Chondrocyte (in vitro differentiated cells): ENCODE measurements at regions not wholly inside any gene's neighbourhood (a gene's known extent, or its start where the extent isn't known, plus 50 kb on each side); places are given as distances from the start of the nearest gene placed in this dataset.

Experiments
- DNase-seq: peaks from one replicate; pipeline ENCODE4 v3.0.0; 2021; ENCODE audit warnings: mixed read lengths, low spot score
- H3K27ac Mint-ChIP-seq: one replicate; pipeline ENCODE4 v1.8.0; 2021; ENCODE audit warnings: mild to moderate bottlenecking, moderate library complexity, mixed read lengths; ENCODE audit not compliant: unreplicated experiment
- H3K27me3 Mint-ChIP-seq: 2 replicates; pipeline ENCODE4 v1.8.0; 2021; ENCODE audit warnings: low read depth, mixed read lengths
- H3K36me3 Mint-ChIP-seq: 2 replicates; pipeline ENCODE4 v1.8.0; 2021; ENCODE audit warnings: low read depth, mixed read lengths
- H3K4me1 Mint-ChIP-seq: 2 replicates; pipeline ENCODE4 v1.8.0; 2021; ENCODE audit warnings: low read depth, mild to moderate bottlenecking, mixed read lengths
- H3K4me3 Mint-ChIP-seq: one replicate; pipeline ENCODE4 v1.8.0; 2021; ENCODE audit warnings: mild to moderate bottlenecking, moderate library complexity, mixed read lengths; ENCODE audit not compliant: unreplicated experiment
- H3K9me3 Mint-ChIP-seq: 2 replicates; pipeline ENCODE4 v1.8.0; 2021; ENCODE audit warnings: low read depth, mixed read lengths
- TF ChIP-seq, protein P1 (sequence below): fragments of 200-600 bp; sonication (generic); IDR thresholded peaks from 2 replicates; pipeline ENCODE4 v1.5.0; 2021; ENCODE audit warnings: antibody characterized with exemption, mild to moderate bottlenecking, moderate library complexity

DNA sequence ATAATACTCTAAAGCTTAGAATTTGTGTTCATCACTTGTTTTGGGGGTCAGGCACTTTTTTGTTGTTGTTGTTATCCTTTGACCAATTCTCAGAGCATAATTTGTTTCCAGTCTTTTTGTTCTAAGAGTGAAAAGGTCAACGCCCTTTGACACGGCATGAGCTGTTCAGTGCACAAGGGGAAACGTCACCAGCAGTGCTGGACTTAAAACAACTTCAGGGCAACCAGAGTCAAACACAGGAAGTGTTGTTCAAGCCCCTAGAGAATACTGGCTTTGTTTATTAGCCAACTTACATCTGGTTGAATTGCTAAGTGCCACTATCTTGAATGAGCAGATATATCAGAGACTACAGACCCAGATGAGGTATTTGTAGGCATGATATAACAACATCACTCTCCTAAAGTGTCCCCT, 368.9 kb downstream of the TMEM161B start:
- Mint-ChIP-seq H3K9me3 (no peaks in the 10 kb centered on the region), H3K27me3 (peaks cover 1% of the 10 kb centered on the region), H3K4me1 (peaks cover 20% of the 10 kb centered on the region), H3K4me3 (no peak overlapping the region), H3K27ac (no peak overlapping the region), H3K36me3 (no peaks in the 10 kb centered on the region)
- DNase-seq, result no peak
- TF ChIP-seq, protein P1, sequence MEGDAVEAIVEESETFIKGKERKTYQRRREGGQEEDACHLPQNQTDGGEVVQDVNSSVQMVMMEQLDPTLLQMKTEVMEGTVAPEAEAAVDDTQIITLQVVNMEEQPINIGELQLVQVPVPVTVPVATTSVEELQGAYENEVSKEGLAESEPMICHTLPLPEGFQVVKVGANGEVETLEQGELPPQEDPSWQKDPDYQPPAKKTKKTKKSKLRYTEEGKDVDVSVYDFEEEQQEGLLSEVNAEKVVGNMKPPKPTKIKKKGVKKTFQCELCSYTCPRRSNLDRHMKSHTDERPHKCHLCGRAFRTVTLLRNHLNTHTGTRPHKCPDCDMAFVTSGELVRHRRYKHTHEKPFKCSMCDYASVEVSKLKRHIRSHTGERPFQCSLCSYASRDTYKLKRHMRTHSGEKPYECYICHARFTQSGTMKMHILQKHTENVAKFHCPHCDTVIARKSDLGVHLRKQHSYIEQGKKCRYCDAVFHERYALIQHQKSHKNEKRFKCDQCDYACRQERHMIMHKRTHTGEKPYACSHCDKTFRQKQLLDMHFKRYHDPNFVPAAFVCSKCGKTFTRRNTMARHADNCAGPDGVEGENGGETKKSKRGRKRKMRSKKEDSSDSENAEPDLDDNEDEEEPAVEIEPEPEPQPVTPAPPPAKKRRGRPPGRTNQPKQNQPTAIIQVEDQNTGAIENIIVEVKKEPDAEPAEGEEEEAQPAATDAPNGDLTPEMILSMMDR, result no peak

DNA sequence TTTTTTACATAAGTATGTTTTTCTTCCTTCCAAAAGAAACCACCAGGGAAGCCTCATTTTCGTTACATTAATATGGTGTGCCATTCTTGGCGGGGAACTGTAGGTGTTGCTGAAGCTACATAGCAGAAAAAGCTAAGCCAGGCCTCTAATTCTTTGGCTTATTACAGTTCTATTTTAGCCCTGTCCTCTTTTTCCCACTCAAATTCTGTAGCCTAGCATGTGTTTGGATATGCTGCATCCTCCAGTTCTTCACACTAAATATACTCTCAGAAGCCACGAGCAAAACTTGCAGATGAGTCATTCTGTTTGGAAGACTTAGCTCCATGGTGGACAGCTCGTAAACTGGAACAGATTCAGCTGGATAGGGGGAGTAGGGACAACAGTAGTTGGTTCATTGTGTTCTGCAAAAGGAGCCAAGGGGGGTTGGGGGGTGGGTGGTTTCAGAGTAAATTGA, 369.4 kb downstream of the TMEM161B start:
- no peak overlapping the region for H3K27ac Mint-ChIP-seq
- H3K4me1 Mint-ChIP-seq, result peaks cover 20% of the 10 kb centered on the region

DNA sequence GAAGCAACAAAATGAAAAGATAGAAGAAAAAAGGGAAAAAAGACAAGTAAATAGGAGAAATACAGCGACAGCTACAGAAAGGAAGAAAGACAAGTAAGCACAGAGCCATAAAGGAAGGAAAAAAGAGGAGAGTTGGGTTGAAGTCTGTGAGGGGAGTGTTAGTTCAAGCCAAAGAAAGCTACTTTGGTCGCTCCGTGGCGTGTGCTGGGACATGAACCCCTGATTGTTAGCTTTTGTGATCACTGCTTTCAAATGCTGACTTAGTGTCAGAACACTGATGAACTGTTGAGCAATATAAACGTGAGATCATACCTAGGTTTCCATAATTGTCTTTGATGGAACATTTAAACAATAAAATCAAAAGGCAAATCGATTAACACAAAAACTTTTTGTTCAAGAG, 370.1 kb downstream of the TMEM161B start:
- H3K4me3 Mint-ChIP-seq, result no peak overlapping the region
- TF ChIP-seq, protein P1, result no peak
- peaks cover 20% of the 10 kb centered on the region for H3K4me1 Mint-ChIP-seq
- no peaks in the 10 kb centered on the region for H3K36me3 Mint-ChIP-seq
- H3K9me3 Mint-ChIP-seq, result no peaks in the 10 kb centered on the region
- no peaks in the 10 kb centered on the region for H3K27me3 Mint-ChIP-seq
- H3K27ac Mint-ChIP-seq, result no peak overlapping the region
- DNase-seq, result no peak

More for the DNA sequence above, 369.4 kb downstream of the TMEM161B start:
- TF ChIP-seq, protein P1, result peak; percentile 41
- Mint-ChIP-seq H3K36me3 (no peaks in the 10 kb centered on the region), H3K9me3 (no peaks in the 10 kb centered on the region), H3K27me3 (no peaks in the 10 kb centered on the region), H3K4me3 (no peak overlapping the region)
- DNase-seq, result no peak

DNA sequence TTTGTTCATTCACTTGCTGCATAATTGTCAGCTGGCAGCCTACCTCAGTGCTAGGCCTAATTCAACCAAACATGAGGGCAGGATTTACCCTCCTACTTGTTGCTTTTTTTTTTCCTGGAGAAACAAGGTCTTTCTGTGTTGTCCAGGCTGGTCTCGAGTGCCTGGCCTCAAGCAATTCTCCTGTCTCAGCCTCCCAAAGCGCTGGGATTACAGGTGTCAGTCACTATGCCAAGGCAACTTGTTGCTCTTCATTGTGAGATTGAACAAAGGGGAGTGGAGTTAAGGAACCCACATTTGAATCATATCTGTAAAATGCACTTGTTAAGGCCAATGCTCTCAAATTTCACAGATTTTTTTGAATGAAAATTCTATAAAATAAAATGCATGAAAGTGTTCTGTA, 380.5 kb downstream of the TMEM161B start:
- DNase-seq, result no peak
- Mint-ChIP-seq H3K4me1 (no peaks in the 10 kb centered on the region), H3K9me3 (peaks cover 9% of the 10 kb centered on the region), H3K36me3 (no peaks in the 10 kb centered on the region), H3K27me3 (no peaks in the 10 kb centered on the region), H3K4me3 (no peak overlapping the region), H3K27ac (no peak overlapping the region)
- TF ChIP-seq, protein P1, result no peak

DNA sequence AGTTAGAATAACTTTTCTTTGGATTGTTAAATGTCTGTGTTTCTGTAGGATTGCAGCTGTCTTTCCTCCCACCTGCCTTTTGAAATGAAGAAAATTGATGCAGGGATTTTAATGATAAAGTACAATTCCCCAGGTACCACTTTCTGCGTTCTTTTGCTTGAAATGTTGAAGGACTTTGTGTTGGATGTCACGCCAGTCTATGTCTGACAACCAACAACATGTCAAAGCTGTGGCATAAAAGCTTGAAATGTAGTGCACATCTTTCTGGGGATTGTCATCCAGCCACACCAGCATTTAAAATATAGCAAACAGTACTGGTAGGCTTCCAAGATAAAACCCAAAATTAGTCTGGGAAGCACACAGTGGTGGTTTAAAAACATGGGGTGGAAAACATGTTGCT, 381.4 kb downstream of the TMEM161B start:
- H3K27ac Mint-ChIP-seq, result no peak overlapping the region
- no peaks in the 10 kb centered on the region for H3K4me1 Mint-ChIP-seq
- no peak overlapping the region for H3K4me3 Mint-ChIP-seq
- DNase-seq, result no peak
- TF ChIP-seq, protein P1, result no peak
- H3K9me3 Mint-ChIP-seq, result peaks cover 9% of the 10 kb centered on the region
- H3K36me3 Mint-ChIP-seq, result no peaks in the 10 kb centered on the region
- no peaks in the 10 kb centered on the region for H3K27me3 Mint-ChIP-seq
